GM21529 (cell line): ENCODE measurements at regions not wholly inside any gene's neighbourhood (a gene's known extent, or its start where the extent isn't known, plus 50 kb on each side); places are given as distances from the start of the nearest gene placed in this dataset.
A peak's percentile ranks its signal among the peaks of the same experiment; 100 is the strongest.

Experiments used
- ATAC-seq: cut with Tn5 transposase; IDR thresholded peaks from one replicate; pipeline ENCODE4 v1.9.1; 2021; ENCODE audit not compliant: unreplicated experiment

- ATAC-seq = no peak
Measured at GRCh38 chr11:19375440-19375839, 134.7 kb upstream of the E2F8 start.

- no peak for ATAC-seq
Measured at GRCh38 chr11:19374151-19374569, 133.4 kb upstream of the E2F8 start.

GRCh38 chr11:19372381-19372780, 131.6 kb upstream of the E2F8 start:
- ATAC-seq = no peak

- ATAC-seq = no peak
Measured at GRCh38 chr11:19370100-19370861, 129.5 kb upstream of the E2F8 start.

GRCh38 chr11:19368726-19369375, 128.1 kb upstream of the E2F8 start:
- ATAC-seq = no peak

GRCh38 chr11:19366992-19367709, 126.4 kb upstream of the E2F8 start:
- ATAC-seq = no peak

- ATAC-seq = peak; percentile 46
Measured at GRCh38 chr11:19365743-19366410, 125.1 kb upstream of the E2F8 start.

GRCh38 chr11:19359221-19360000, 118.7 kb upstream of the E2F8 start:
- ATAC-seq = no peak

GRCh38 chr11:19357943-19358342, 117.2 kb upstream of the E2F8 start:
- no peak for ATAC-seq

- no peak for ATAC-seq
Measured at GRCh38 chr11:19355601-19356000, 114.9 kb upstream of the E2F8 start.

GRCh38 chr11:19353287-19353850, 112.6 kb upstream of the E2F8 start:
- ATAC-seq = no peak

GRCh38 chr11:19352771-19353160, 112.0 kb upstream of the E2F8 start:
- ATAC-seq = no peak

GRCh38 chr11:19352072-19352770, 111.5 kb upstream of the E2F8 start:
- ATAC-seq = no peak

GRCh38 chr11:19351426-19351825, 110.7 kb upstream of the E2F8 start:
- no peak for ATAC-seq

GRCh38 chr11:19350160-19350559, 109.4 kb upstream of the E2F8 start:
- no peak for ATAC-seq

GRCh38 chr11:19349340-19350025, 108.7 kb upstream of the E2F8 start:
- no peak for ATAC-seq

- no peak for ATAC-seq
Measured at GRCh38 chr11:19347911-19348310, 107.2 kb upstream of the E2F8 start.

GRCh38 chr11:19345848-19346681, 105.3 kb upstream of the E2F8 start:
- ATAC-seq = peak; percentile 45
